OCI-LY3 (cell line): ENCODE measurements at regions not wholly inside any gene's neighbourhood (a gene's known extent, or its start where the extent isn't known, plus 50 kb on each side); places are given as distances from the start of the nearest gene placed in this dataset.

ENCODE experiments used
- EZH2phosphoT487 ChIP-seq: fragments of 200-600 bp; shearing (Covaris generic); IDR thresholded peaks from 2 replicates; pipeline ENCODE4 v1.6.1; 2018; ENCODE audit warnings: antibody characterized with exemption, mixed run types, low read depth
- TF ChIP-seq, protein P1 (sequence below): fragments of 200-600, 300-600 bp; sonication (generic); IDR thresholded peaks from 2 replicates; pipeline ENCODE4 v1.5.1; 2014; ENCODE audit warnings: antibody characterized with exemption, low read length, low read depth

DNA sequence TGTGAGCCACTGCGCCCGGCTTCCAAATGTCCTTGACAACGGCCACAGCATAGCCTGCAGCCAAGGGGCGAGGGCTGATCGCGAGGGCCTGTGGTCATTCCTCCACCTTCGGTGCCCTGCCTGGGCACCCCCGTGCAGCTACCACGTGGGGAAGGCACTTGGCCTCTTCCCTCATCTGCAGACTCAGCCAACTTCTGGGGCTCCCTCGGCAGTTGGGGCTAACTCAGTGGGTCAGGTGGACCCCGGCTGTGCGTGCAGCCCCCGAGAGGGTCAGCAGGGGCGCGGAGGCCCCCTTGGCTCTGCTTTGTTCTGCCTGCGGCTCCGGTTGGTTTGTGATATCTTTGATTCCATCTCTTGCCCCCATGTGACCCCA, 52.9 kb upstream of the BHLHE23 start:
- TF ChIP-seq, protein P1, sequence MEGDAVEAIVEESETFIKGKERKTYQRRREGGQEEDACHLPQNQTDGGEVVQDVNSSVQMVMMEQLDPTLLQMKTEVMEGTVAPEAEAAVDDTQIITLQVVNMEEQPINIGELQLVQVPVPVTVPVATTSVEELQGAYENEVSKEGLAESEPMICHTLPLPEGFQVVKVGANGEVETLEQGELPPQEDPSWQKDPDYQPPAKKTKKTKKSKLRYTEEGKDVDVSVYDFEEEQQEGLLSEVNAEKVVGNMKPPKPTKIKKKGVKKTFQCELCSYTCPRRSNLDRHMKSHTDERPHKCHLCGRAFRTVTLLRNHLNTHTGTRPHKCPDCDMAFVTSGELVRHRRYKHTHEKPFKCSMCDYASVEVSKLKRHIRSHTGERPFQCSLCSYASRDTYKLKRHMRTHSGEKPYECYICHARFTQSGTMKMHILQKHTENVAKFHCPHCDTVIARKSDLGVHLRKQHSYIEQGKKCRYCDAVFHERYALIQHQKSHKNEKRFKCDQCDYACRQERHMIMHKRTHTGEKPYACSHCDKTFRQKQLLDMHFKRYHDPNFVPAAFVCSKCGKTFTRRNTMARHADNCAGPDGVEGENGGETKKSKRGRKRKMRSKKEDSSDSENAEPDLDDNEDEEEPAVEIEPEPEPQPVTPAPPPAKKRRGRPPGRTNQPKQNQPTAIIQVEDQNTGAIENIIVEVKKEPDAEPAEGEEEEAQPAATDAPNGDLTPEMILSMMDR: no peak
- no peak for TF ChIP-seq EZH2phosphoT487
